ENCODE measurements at regions not wholly inside any gene's neighbourhood (a gene's known extent, or its start where the extent isn't known, plus 50 kb on each side); places are given as distances from the start of the nearest gene placed in this dataset.

DNA sequence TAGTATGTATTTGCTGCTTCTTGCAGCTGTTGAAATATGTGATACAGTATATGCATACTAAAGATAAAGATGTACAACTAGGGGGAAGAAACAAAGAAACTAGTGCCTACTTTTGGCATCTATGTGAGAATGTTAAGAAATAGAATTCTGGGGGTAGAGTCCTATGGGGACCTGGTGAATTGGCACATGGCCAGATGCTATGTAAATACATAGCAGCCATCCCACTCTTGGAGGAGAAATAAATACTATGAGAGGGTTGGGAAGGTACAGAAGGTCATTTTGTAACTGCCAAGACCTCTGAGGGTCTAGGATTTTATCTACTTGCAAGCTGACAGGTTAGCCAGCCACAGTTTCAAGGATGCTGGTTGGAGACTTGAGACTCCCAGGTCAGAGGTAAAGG is 298.3 kb upstream of the TBL1XR1 start:
- no peak for TF ChIP-seq EP300 (IDR thresholded peaks at IDR 0.05; ENCODE audit: low read depth in 2 of 2, low read length in 2 of 2)
- no peak for TF ChIP-seq EP300 (CRISPR knock-in tag; IDR thresholded peaks at IDR 0.05; ENCODE audit: borderline replicate concordance)
- TF ChIP-seq NR2C2 (CRISPR knock-in tag; IDR thresholded peaks at IDR 0.05; ENCODE audit: borderline replicate concordance) = no peak
- TF ChIP-seq RXRA (CRISPR knock-in tag; IDR thresholded peaks at IDR 0.05) = no peak
- no peak for TF ChIP-seq HDAC6 (IDR thresholded peaks at IDR 0.05; ENCODE audit: low read depth, low read length)
- no peak for TF ChIP-seq CEBPB (IDR thresholded peaks at IDR 0.05; ENCODE audit: borderline replicate concordance, low read depth, low read length)
- no peak for TF ChIP-seq RFX1 (IDR thresholded peaks at IDR 0.05)
- TF ChIP-seq SMC3 (IDR thresholded peaks at IDR 0.05; ENCODE audit: low read length) = no peak
- TF ChIP-seq MYC (CRISPR knock-in tag; IDR thresholded peaks at IDR 0.05; ENCODE audit: borderline replicate concordance) = no peak
- TF ChIP-seq EZH2 (conservative IDR thresholded peaks at IDR 0.05; ENCODE audit: low read depth, low read length) = no peak
- TF ChIP-seq ZBTB1 (CRISPR knock-in tag; IDR thresholded peaks at IDR 0.05; ENCODE audit: borderline replicate concordance) = no peak
- TF ChIP-seq RFX5 (IDR thresholded peaks at IDR 0.05; ENCODE audit: low read depth, low read length) = no peak
